HUES6 (cell line): ENCODE measurements at regions not wholly inside any gene's neighbourhood (a gene's known extent, or its start where the extent isn't known, plus 50 kb on each side); places are given as distances from the start of the nearest gene placed in this dataset.

ENCODE experiments used
- H3K27ac ChIP-seq: 2 replicates; pipeline ENCODE4 v1.7.0; 2013; ENCODE audit warnings: low read depth, mild to moderate bottlenecking, low read length, inconsistent platforms
- H3K27me3 ChIP-seq: 2 replicates; pipeline ENCODE4 v1.6.1; 2013; ENCODE audit warnings: low read length; ENCODE audit not compliant: control insufficient read depth, insufficient read depth
- H3K36me3 ChIP-seq: 2 replicates; pipeline ENCODE4 v1.6.1; 2013; ENCODE audit warnings: low read length; ENCODE audit not compliant: control insufficient read depth, insufficient read depth
- H3K4me1 ChIP-seq: 2 replicates; pipeline ENCODE4 v1.6.1; 2013; ENCODE audit warnings: low read length; ENCODE audit not compliant: control insufficient read depth, insufficient read depth
- H3K4me3 ChIP-seq: 2 replicates; pipeline ENCODE4 v1.5.1; 2013; ENCODE audit warnings: low read depth, low read length
- H3K9ac ChIP-seq: one replicate; pipeline ENCODE4 v1.6.1; 2013; ENCODE audit warnings: mild to moderate bottlenecking, low read length
- H3K9me3 ChIP-seq: 2 replicates; pipeline ENCODE4 v1.6.1; 2013; ENCODE audit warnings: low read depth, low read length; ENCODE audit not compliant: control insufficient read depth, insufficient read depth

DNA sequence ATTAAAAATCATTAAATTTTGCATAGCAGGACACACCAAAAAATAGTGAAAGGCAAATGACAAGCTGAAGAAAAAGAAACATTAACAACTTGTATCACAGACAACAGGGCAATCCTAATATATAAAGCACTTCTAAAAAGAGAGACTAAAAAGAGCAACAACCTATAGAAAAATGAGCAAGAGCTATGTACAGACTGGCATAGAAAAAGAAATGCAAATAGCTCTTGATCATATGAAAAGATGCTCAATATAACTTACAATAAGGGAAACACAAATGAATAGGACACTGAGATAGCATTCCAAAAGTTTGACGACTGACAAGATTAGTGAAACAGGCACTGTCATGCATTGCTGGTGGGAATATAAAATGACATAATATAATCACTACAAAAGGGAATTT, 235.9 kb downstream of the SEC61B start:
- H3K4me1 ChIP-seq, result no peaks in the 10 kb centered on the region
- no peaks in the 10 kb centered on the region for H3K9me3 ChIP-seq
- no peaks in the 10 kb centered on the region for H3K36me3 ChIP-seq
- no peak overlapping the region for H3K4me3 ChIP-seq
- no peaks in the 10 kb centered on the region for H3K27me3 ChIP-seq
- H3K9ac ChIP-seq, result no peak overlapping the region
- no peak overlapping the region for H3K27ac ChIP-seq

DNA sequence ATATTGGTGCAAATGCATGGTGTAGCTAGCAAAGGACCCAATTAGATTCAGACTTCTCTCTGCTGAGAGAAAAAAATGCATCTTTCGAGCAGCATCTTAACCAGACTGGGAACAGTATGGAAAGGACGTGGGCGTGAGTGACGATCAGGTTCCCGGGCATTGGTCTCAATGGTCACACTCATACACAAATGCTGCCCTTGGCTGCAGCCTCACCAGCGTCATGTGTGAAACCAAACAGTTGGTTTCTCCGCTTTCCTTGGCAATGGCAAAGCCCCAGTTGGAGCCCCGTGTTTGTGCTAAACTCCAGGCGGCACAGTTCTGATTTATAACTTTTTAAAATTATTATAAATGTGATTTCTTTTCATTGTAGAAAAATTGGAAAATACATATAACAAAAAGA, 237.8 kb downstream of the SEC61B start:
- Histone ChIP-seq H3K9me3 (no peaks in the 10 kb centered on the region), H3K9ac (no peak overlapping the region), H3K36me3 (no peaks in the 10 kb centered on the region), H3K27ac (no peak overlapping the region), H3K4me1 (no peaks in the 10 kb centered on the region), H3K4me3 (no peak overlapping the region), H3K27me3 (no peaks in the 10 kb centered on the region)

GRCh38 chr9:99463131-99463530, 241.0 kb downstream of the SEC61B start:
- no peak overlapping the region for H3K9ac ChIP-seq
- no peak overlapping the region for H3K27ac ChIP-seq
- no peak overlapping the region for H3K4me3 ChIP-seq
- H3K9me3 ChIP-seq, result no peaks in the 10 kb centered on the region
- H3K4me1 ChIP-seq, result no peaks in the 10 kb centered on the region; the same call in 1 of the 2 replicates
- no peaks in the 10 kb centered on the region for H3K27me3 ChIP-seq
- no peaks in the 10 kb centered on the region for H3K36me3 ChIP-seq

GRCh38 chr9:99464568-99464967, 242.5 kb downstream of the SEC61B start:
- Histone ChIP-seq H3K27me3 (no peaks in the 10 kb centered on the region), H3K4me1 (no peaks in the 10 kb centered on the region; the same call in 1 of the 2 replicates), H3K9ac (no peak overlapping the region), H3K36me3 (no peaks in the 10 kb centered on the region), H3K4me3 (no peak overlapping the region), H3K9me3 (no peaks in the 10 kb centered on the region), H3K27ac (no peak overlapping the region)

DNA sequence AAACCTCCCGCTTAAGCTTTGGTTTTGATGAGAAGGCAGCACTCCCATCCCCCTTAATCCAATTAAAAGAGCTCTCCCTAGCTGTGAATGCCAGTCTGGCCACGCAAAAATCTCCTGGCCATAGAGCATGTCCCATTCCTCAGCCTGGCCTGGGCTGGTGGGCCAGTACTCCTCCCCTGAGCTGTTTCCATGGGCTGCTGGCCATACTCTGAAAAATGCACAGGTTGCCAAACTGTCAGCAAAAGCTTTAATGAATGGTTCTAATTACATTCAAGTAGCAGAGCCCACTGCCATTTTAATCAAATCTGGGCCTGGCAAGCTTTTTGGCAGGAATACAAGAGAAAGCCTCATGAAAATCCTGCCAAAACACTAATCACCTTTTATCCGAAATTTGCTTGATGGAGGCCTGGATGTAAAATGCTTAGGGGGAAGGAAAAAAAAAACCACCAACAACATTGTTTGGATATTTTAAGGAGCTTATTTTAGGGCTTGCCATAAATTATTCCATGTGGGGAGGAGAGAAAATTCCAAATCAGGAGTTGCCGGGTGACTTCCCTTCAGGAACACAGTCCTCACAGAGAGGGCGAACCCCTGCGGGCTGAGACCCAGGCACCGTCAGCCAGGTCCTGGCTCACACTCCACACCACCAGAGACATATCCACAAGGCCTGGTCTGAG, 243.3 kb downstream of the SEC61B start:
- H3K36me3 ChIP-seq, result no peaks in the 10 kb centered on the region
- no peak overlapping the region for H3K27ac ChIP-seq
- no peak overlapping the region for H3K4me3 ChIP-seq
- H3K9me3 ChIP-seq, result no peaks in the 10 kb centered on the region
- no peak overlapping the region for H3K9ac ChIP-seq
- H3K27me3 ChIP-seq, result no peaks in the 10 kb centered on the region
- no peaks in the 10 kb centered on the region; the same call in 1 of the 2 replicates for H3K4me1 ChIP-seq

GRCh38 chr9:99466104-99466503, 244.0 kb downstream of the SEC61B start:
- Histone ChIP-seq H3K36me3 (no peaks in the 10 kb centered on the region), H3K4me3 (no peak overlapping the region), H3K4me1 (no peaks in the 10 kb centered on the region; the same call in 1 of the 2 replicates), H3K9ac (no peak overlapping the region), H3K9me3 (no peaks in the 10 kb centered on the region), H3K27ac (no peak overlapping the region), H3K27me3 (no peaks in the 10 kb centered on the region)

DNA sequence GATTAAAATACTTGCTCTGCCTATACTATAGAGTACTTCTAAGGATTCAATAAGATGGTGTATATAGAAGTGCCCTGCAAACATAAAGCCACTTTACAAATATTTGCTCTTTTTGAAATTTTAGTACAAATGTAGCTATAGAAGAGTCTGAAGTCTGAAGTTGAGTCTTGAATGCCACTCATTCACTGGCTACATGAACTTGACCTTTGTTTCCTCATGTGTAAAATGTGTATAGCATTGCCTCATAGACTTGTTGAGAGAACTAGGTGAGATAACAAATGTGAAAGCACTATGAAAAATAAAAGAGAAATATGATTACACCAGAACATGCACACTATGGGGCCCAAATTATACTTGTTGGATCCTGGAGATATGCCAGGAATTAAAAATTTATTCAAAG, 244.7 kb downstream of the SEC61B start:
- no peak overlapping the region for H3K4me3 ChIP-seq
- no peaks in the 10 kb centered on the region; the same call in 1 of the 2 replicates for H3K4me1 ChIP-seq
- no peaks in the 10 kb centered on the region for H3K27me3 ChIP-seq
- H3K9me3 ChIP-seq, result no peaks in the 10 kb centered on the region
- H3K36me3 ChIP-seq, result no peaks in the 10 kb centered on the region
- no peak overlapping the region for H3K9ac ChIP-seq
- no peak overlapping the region for H3K27ac ChIP-seq

DNA sequence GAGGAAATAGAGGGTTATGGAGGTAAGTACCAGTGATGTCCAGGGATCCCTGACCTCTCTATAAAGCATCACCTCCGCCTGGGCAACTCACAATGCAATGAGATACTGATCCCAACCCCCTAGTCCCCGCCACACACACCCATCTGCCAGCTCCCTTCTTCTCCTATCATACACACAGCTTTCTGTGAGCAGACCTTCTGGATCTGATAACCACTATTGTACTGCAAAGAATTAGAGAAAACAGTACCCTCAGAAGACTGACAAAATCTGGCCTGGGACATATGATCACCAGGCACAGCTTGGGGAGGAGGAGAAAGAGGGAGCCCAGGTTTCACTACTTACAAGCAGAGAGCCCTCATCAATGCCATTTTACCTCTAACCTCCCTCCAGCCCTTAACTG, 249.0 kb downstream of the SEC61B start:
- Histone ChIP-seq H3K36me3 (no peaks in the 10 kb centered on the region), H3K9ac (no peak overlapping the region), H3K4me1 (no peaks in the 10 kb centered on the region), H3K27ac (no peak overlapping the region), H3K27me3 (no peaks in the 10 kb centered on the region), H3K4me3 (no peak overlapping the region), H3K9me3 (no peaks in the 10 kb centered on the region)

- H3K9ac ChIP-seq, result no peak overlapping the region
These were observed 250.3 kb downstream of the SEC61B start for GRCh38 chr9:99472240-99472915.

GRCh38 chr9:99472916-99473245, 250.8 kb downstream of the SEC61B start:
- Histone ChIP-seq H3K27ac (no peak overlapping the region), H3K4me3 (no peak overlapping the region), H3K9me3 (no peaks in the 10 kb centered on the region), H3K36me3 (no peaks in the 10 kb centered on the region), H3K9ac (no peak overlapping the region), H3K4me1 (peaks cover 7% of the 10 kb centered on the region; the same call in 1 of the 2 replicates), H3K27me3 (no peaks in the 10 kb centered on the region)

More at GRCh38 chr9:99472240-99472915, 250.3 kb downstream of the SEC61B start:
- H3K27ac ChIP-seq, result no peak overlapping the region
- no peaks in the 10 kb centered on the region for H3K36me3 ChIP-seq
- H3K9me3 ChIP-seq, result no peaks in the 10 kb centered on the region
- no peaks in the 10 kb centered on the region for H3K27me3 ChIP-seq
- no peak overlapping the region for H3K4me3 ChIP-seq
- H3K4me1 ChIP-seq, result peaks cover 4% of the 10 kb centered on the region; the same call in 1 of the 2 replicates

GRCh38 chr9:99474186-99474585, 252.1 kb downstream of the SEC61B start:
- Histone ChIP-seq H3K9me3 (no peaks in the 10 kb centered on the region), H3K9ac (no peak overlapping the region), H3K36me3 (no peaks in the 10 kb centered on the region), H3K4me3 (no peak overlapping the region), H3K27ac (no peak overlapping the region), H3K4me1 (peaks cover 7% of the 10 kb centered on the region; the same call in 1 of the 2 replicates), H3K27me3 (no peaks in the 10 kb centered on the region)
